Fibroblast of mammary gland (primary cell): ENCODE measurements at regions not wholly inside any gene's neighbourhood (a gene's known extent, or its start where the extent isn't known, plus 50 kb on each side); places are given as distances from the start of the nearest gene placed in this dataset.
"Not testable (repeated sequence)": the region's sequence is repeated elsewhere in the genome, so short reads cannot be mapped to it uniquely, and the experiment has no call there.

Experiments used
- DNase-seq: peaks from one replicate; pipeline ENCODE4 v3.0.0-alpha.2; 2010; ENCODE audit warnings: low read depth
- H3K4me3 ChIP-seq: 2 replicates; pipeline ENCODE4 v1.5.1; 2011; ENCODE audit warnings: low read depth, mild to moderate bottlenecking, low read length, moderate library complexity; ENCODE audit not compliant: control insufficient read depth
- CTCF ChIP-seq: conservative IDR thresholded peaks from 2 replicates; pipeline ENCODE4 v1.5.1; 2011; ENCODE audit warnings: low read depth, low read length, inconsistent platforms; ENCODE audit not compliant: control insufficient read depth, insufficient read depth

- H3K4me3 ChIP-seq: no peak overlapping the region
- TF ChIP-seq CTCF: no peak
- DNase-seq: no peak
Observed at GRCh38 chr18:59038295-59039039, 101.2 kb upstream of the SEC11C start.

GRCh38 chr18:59039040-59039320, 100.7 kb upstream of the SEC11C start:
- not testable (repeated sequence) for DNase-seq, H3K4me3 ChIP-seq

- H3K4me3 ChIP-seq: no peak overlapping the region
- TF ChIP-seq CTCF: no peak
- no peak for DNase-seq
Observed at GRCh38 chr18:59039449-59039848, 100.2 kb upstream of the SEC11C start.

GRCh38 chr18:59040770-59041148, 98.9 kb upstream of the SEC11C start:
- no peak for TF ChIP-seq CTCF
- no peak for DNase-seq
- H3K4me3 ChIP-seq: no peak overlapping the region

GRCh38 chr18:59041296-59041695, 98.4 kb upstream of the SEC11C start:
- no peak overlapping the region for H3K4me3 ChIP-seq
- DNase-seq: no peak
- TF ChIP-seq CTCF: no peak

- DNase-seq: peak; percentile 54
- TF ChIP-seq CTCF: no peak
Observed at GRCh38 chr18:59041819-59042815, 97.6 kb upstream of the SEC11C start.

GRCh38 chr18:59044855-59045254, 94.8 kb upstream of the SEC11C start:
- DNase-seq: no peak
- H3K4me3 ChIP-seq: no peak overlapping the region
- no peak for TF ChIP-seq CTCF

More at GRCh38 chr18:59041819-59042815, 97.6 kb upstream of the SEC11C start:
- H3K4me3 ChIP-seq: no peak overlapping the region
